HepG2 (cell line): ENCODE measurements at regions not wholly inside any gene's neighbourhood (a gene's known extent, or its start where the extent isn't known, plus 50 kb on each side); places are given as distances from the start of the nearest gene placed in this dataset.

Experiments
- CTCF ChIP-seq: sonication (generic); formaldehyde crosslinking; IDR thresholded peaks from 2 replicates; pipeline ENCODE4 v1.5.0; 2020; ENCODE audit warnings: mild to moderate bottlenecking, missing genetic modification reagents, moderate library complexity
- KAT2B ChIP-seq: fragments of 150-350 bp; IDR thresholded peaks from 2 replicates; pipeline ENCODE4 v1.6.1; 2014; ENCODE audit warnings: low read depth, low read length, borderline replicate concordance
- NCOA2 ChIP-seq: sonication (generic); formaldehyde crosslinking; IDR thresholded peaks from 2 replicates; pipeline ENCODE4 v1.8.0; 2022; ENCODE audit warnings: inconsistent platforms
- NFE2L2 ChIP-seq: fragments of 150-350 bp; IDR thresholded peaks from 2 replicates; pipeline ENCODE4 v1.6.1; 2014; ENCODE audit warnings: low read length
- PRDM4 ChIP-seq: sonication (generic); formaldehyde crosslinking; IDR thresholded peaks from 2 replicates; pipeline ENCODE4 v1.9.0; 2021; ENCODE audit warnings: missing genetic modification reagents, borderline replicate concordance
- ZNF207 ChIP-seq: fragments of 450-650 bp; IDR thresholded peaks from 2 replicates; pipeline ENCODE4 v1.6.1; 2016; ENCODE audit warnings: antibody characterized with exemption, borderline replicate concordance
- ZNF589 ChIP-seq: sonication (generic); formaldehyde crosslinking; conservative IDR thresholded peaks from 2 replicates; pipeline ENCODE4 v1.8.0; 2022; ENCODE audit warnings: mild to moderate bottlenecking, moderate library complexity, missing genetic modification reagents

GRCh38 chr14:52185178-52185577, 82.3 kb upstream of the PTGDR start:
- TF ChIP-seq NCOA2 (CRISPR knock-in tag) (no peak), KAT2B (no peak), NFE2L2 (no peak), CTCF (CRISPR knock-in tag) (no peak), ZNF589 (CRISPR knock-in tag) (no peak), ZNF207 (no peak), PRDM4 (no peak)
